ENCODE measurements at regions not wholly inside any gene's neighbourhood (a gene's known extent, or its start where the extent isn't known, plus 50 kb on each side); places are given as distances from the start of the nearest gene placed in this dataset.

- TF ChIP-seq CTCF (IDR thresholded peaks at IDR 0.05) = no peak
- TF ChIP-seq POLR2AphosphoS5 (IDR thresholded peaks at IDR 0.05) = no peak
- no peak for TF ChIP-seq POLR2A (IDR thresholded peaks at IDR 0.05)
Observed at GRCh38 chr10:130230611-130231010, 94.4 kb downstream of the GLRX3 start.
